ENCODE measurements at regions not wholly inside any gene's neighbourhood (a gene's known extent, or its start where the extent isn't known, plus 50 kb on each side); places are given as distances from the start of the nearest gene placed in this dataset.
"Not testable (repeated sequence)": the region's sequence is repeated elsewhere in the genome, so short reads cannot be mapped to it uniquely, and the experiment has no call there.

DNA sequence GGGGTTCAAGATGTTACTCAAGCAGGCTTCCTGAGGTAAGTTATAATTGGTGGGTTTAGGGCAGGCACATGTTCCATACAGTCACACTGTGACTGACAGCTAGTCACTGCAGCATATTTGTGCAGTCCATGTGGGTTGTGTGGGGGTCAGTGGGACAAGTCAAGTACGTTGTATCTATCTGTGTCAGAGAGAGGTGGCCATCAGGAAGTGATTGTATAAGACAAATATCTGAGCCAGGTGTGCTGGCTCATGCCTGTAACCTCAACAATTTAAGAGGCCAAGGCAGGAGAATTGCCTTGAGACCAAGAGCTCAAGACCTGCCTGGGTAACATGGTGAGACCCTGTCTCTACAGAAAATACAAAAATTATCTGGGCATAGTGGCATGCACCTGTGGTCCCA is 509.3 kb downstream of the CENPC start:
- DNase-seq = no peak

DNA sequence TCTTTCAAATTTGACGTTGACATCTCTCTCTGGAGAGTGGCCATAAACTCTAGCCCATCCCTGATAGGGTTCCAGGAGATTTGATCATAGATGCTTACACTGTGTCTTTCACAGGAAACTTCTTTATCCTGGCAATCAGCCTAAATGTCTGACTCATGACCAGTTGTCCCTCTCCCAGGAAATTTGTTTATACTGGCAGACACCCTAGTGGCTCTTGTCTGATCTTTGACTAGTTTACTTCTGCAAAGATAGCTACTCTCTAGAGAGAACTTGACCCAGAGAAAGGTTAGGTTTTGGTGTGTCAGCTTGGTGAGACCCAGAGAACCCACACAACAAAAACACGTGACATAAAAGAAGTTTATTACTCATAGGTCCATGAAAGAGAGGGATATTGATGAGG is 509.8 kb downstream of the CENPC start:
- DNase-seq = no peak

DNA sequence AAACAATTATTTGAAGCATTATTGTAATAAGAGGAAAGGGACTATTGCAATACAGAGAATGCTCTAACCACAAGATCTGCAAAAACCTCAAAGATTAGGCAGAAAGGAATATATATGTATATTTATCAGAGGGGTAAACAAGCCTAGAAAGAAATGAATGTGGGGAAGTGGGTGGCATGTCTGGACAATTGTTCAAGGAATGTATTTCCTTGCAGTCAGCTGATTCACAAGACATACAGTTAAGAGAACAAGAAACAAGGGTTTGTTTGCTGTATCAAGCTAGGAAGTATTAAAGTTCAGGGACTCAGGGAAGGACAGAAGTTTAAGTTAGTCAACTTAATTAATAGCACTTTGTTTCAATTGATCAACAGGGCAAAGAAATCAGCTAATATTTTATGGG is 514.7 kb downstream of the CENPC start:
- no peak for DNase-seq

- no peak for DNase-seq
Measured at GRCh38 chr4:67020438-67020797, 524.9 kb downstream of the CENPC start.

DNA sequence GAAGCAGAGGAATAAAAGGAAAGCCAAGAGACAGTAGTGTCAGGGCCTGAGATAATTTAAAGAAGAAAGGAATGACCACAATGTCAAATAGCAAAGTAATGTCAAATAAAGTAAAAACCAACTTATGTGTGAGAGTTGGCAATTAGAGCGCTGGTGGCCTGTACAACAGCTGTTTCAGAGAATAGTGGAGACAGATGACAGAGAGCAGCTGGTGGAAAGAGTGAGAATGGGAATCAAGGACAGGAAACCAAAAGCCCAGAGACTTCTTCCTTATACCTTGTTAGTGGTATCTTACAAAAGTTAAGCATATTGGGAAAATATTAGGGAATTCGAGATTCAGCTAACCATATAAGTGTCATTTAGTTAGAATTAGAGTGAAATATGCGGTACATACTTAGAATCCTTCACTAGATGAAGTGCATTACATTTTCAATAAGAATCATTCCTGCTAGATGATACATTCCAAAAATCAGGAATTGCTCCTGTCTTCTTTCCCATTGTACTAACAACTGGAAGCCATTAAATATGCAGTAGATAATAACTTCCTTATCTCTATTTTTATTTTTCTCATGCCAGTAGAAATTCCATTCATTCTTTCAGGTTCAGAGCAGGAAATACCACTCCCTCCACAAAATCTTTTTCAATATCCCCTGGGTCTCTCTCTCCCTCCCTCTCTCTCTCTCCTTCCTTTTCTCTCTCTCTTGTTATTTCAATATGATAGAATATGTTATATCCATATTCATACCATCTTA is 525.4 kb downstream of the CENPC start:
- no peak for DNase-seq

- DNase-seq = no peak
Measured at GRCh38 chr4:67014592-67014991, 530.7 kb downstream of the CENPC start.

- no peak for DNase-seq
Measured at GRCh38 chr4:67006791-67007190, 538.5 kb downstream of the CENPC start.

- DNase-seq = no peak
Measured at GRCh38 chr4:66991521-66991920, 553.8 kb downstream of the CENPC start.

- no peak for DNase-seq
Measured at GRCh38 chr4:66974665-66975064, 570.6 kb downstream of the CENPC start.

DNA sequence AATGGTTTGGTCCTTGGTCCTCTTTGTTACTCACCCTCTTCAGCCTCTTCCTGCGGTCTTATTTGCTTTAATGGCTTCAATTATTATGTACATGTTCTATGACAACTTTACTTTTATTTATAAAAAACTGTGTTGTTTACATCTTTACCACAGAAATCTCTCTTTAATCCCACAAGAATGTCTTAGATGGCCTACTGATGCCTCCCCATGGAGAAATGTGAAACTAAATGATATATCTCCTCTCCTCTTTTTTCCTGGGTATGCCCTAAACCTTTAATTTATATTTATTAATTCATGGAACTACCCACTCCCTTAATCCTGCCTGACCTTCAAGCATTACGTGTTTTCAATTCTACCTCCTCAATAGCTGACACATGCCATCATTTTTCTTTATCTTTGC is 573.2 kb downstream of the CENPC start:
- DNase-seq = no peak

- no peak for DNase-seq
Measured at GRCh38 chr4:66964467-66964866, 580.8 kb downstream of the CENPC start.

DNA sequence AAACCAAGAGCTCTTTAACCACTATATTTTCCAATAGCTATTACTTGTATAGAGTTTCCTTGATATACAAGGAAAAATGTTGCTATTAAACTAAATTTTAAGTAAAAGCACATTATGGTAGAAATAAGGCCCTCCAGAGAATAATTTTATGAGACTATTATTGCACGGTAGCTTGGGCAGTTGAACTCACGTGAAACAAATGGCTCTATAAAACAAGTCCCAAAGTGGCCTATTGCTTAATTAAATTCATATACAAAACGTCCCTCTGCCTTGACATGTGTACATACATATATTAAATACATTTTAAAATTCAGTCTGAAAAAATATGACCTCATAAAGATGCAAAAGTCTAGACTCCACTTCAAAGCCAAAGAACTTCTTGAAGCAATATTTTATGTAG is 582.2 kb downstream of the CENPC start:
- DNase-seq = no peak

DNA sequence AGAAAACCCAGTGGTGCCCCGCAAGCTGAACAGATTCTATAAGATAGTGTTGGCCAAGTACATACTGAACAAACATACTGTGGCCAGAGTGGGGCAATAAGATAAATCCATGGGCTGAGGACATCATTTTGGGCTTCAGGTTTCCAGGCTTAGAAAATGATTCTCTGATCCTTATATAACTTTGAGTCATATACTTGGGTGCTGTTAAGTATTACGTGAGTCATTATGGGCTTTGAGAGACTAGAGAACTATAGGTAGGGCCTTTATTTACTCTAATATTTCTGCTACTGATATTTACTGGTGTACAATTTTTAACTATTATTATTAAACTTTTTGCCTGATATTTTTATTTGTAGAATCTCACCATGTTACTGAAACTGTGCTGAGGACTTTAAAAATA is 586.1 kb downstream of the CENPC start:
- no peak for DNase-seq

- no peak for DNase-seq
Measured at GRCh38 chr4:66956852-66957251, 588.5 kb downstream of the CENPC start.

GRCh38 chr4:66956426-66956825 is 588.9 kb downstream of the CENPC start:
- DNase-seq = no peak

- no peak for DNase-seq
Measured at GRCh38 chr4:66955784-66956183, 589.5 kb downstream of the CENPC start.

DNA sequence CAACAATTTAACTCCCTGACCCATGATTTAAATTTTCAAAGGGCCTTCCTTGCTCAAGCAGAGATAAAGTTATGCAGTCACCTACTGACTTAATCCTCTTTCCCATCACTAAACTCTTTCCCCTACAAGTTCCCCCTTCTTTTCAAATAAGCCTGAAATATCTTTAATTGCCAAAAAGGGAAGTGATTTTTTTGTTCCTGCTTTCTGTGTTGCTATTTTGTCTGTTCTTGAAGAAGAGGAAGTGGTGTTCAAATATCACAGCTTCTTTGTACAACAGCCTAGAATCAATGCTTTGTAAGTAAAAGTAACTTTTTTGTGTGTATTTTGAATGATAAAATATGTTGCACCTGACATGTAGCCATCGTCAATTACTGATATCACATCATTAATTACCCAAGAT is 595.9 kb downstream of the CENPC start:
- DNase-seq = no peak

- no peak for DNase-seq
Measured at GRCh38 chr4:66946761-66947160, 598.5 kb downstream of the CENPC start.

GRCh38 chr4:66943112-66943511 is 602.2 kb downstream of the CENPC start:
- no peak for DNase-seq

DNA sequence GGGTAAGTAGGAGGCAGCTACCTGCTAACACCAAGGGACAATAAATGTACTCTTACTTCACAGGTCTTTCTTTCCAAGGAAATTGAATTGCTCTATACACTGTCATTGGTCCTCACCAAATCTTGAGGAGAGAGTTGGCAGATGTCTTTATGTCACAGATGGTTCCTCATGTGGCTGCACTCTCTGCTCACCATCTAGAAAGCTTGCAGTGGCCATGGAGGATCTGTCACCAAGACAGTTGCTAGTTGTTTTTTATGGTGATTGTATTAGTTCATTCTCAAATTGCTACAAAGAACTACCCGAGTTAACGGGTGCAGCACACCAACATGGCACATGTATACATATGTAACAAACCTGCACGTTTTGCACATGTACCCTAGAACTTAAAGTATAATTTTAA is 613.3 kb downstream of the CENPC start:
- not testable (repeated sequence) for DNase-seq

DNA sequence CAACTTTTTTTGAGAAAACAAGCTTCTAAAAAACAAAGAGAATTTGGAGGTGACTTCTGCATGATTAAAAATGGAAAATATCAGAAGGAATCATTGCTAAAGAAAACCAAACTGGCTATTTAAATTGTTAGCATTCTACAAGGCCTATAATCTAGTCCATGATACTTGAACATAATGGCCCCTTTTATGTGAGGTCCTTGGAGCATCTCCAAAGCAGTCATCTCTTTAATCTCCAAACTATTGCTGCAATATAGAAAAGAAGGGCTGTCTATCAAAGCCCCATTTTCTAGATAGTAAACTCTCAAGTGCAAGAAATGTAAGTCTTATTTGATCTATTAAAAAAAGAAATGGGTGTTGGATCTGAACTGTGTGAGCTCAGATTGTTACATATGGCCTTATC is 615.1 kb downstream of the CENPC start:
- no peak for DNase-seq

- no peak for DNase-seq
Measured at GRCh38 chr4:66929748-66930147, 615.6 kb downstream of the CENPC start.

DNA sequence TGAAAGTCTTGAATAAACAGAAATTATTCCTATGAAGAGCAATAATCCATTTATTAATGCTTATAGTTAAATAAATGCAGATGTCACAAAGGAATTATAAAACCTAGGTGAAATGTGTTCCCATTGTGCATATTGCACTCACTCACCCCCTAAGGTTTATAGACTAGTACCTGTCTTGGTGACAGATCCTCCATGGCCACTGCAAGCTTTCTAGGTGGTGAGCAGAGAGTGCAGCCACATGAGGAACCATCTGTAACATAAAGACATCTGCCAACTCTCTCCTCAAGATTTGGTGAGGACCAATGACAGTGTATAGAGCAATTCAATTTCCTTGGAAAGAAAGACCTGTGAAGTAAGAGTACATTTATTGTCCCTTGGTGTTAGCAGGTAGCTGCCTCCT is 616.4 kb downstream of the CENPC start:
- not testable (repeated sequence) for DNase-seq

DNA sequence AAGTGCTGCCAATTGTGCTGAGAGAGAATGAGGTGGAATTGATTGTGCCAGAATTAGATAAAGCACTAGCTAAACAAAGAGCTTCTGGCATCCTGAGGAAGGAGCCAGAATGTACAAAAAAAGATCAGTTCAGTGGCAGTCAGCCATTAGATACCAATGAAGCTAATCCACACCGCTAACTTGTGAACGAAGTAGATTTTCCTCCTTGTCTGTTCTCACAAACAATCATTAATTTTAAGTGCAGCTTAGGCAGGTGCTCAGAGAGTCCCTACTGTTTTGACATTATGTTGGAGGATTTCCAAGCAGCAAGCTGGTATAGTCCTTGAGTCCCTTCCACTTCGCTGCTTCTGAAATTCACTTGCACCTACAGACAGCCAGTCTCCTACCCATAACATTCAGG is 617.4 kb downstream of the CENPC start:
- DNase-seq = no peak

DNA sequence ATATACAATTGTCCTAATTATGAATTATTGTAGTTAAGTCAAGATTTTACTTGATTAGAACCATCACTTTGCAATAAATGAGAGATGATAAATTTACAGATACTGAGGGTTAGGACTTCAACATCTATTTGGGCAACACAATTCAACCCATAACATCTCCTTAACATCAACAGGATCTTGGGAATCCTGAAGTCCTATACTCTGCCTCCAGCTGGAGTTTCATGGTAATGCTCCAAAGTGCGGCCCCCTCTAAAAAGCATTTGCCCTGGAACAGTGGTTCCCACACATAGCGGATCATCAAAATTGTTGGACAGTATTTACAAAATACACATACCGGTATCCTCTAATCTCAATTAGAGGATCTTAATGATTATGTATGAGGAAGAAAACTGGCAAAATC is 618.6 kb downstream of the CENPC start:
- DNase-seq = no peak
